Gastrocnemius medialis (tissue), 4 donors: ENCODE measurements at regions not wholly inside any gene's neighbourhood (a gene's known extent, or its start where the extent isn't known, plus 50 kb on each side); places are given as distances from the start of the nearest gene placed in this dataset.

Experiments used
- CTCF ChIP-seq, 5 experiments: fragments of 450-650 bp in 3 of 5; fragments of 200-600 bp in 2 of 5; sonication (generic) in 2 of 5; IDR thresholded peaks in 4 of 5; conservative IDR thresholded peaks in 1 of 5; 1 replicate in 4 of 5; 2 replicates in 1 of 5; pipeline ENCODE4 v1.5.1; 2016 to 2019; ENCODE audit warnings: antibody characterized with exemption in 5 of 5, mild to moderate bottlenecking in 3 of 5, moderate library complexity in 3 of 5
- POLR2A ChIP-seq, 2 donors: fragments of 450-650 bp; IDR thresholded peaks; one replicate each; pipeline ENCODE4 v1.6.1; 2017; ENCODE audit warnings: antibody characterized with exemption in 2 of 2, mild to moderate bottlenecking in 2 of 2, moderate library complexity in 2 of 2

GRCh38 chr7:33698692-33699128, 206.6 kb upstream of the BMPER start:
- no peak for TF ChIP-seq CTCF (IDR thresholded peaks at IDR 0.05 in 4 of 5, conservative IDR thresholded peaks at IDR 0.05 in 1 of 5)
- no peak for TF ChIP-seq POLR2A (IDR thresholded peaks at IDR 0.05)
